Progenitor cell of endocrine pancreas (in vitro differentiated cells): ENCODE measurements at regions not wholly inside any gene's neighbourhood (a gene's known extent, or its start where the extent isn't known, plus 50 kb on each side); places are given as distances from the start of the nearest gene placed in this dataset.

Experiments used
- DNase-seq: peaks from one replicate; pipeline ENCODE4 v3.0.0; 2021; ENCODE audit warnings: low spot score; ENCODE audit not compliant: unreplicated experiment
- H3K27ac Mint-ChIP-seq: 2 replicates; pipeline ENCODE4 v1.8.0; 2021; ENCODE audit warnings: mild to moderate bottlenecking, moderate library complexity, mixed read lengths
- H3K27me3 Mint-ChIP-seq: 2 replicates; pipeline ENCODE4 v1.8.0; 2021; ENCODE audit warnings: mixed read lengths
- H3K36me3 Mint-ChIP-seq: 2 replicates; pipeline ENCODE4 v1.8.0; 2022; ENCODE audit warnings: mixed read lengths; ENCODE audit not compliant: insufficient read depth
- H3K4me1 Mint-ChIP-seq: 2 replicates; pipeline ENCODE4 v1.8.0; 2021; ENCODE audit warnings: low read depth, mixed read lengths
- H3K4me3 Mint-ChIP-seq: 2 replicates; pipeline ENCODE4 v1.8.0; 2021; ENCODE audit warnings: low read depth, mild to moderate bottlenecking, moderate library complexity, mixed read lengths
- H3K9me3 Mint-ChIP-seq: 2 replicates; pipeline ENCODE4 v1.8.0; 2021; ENCODE audit warnings: low read depth, mixed read lengths
- TF ChIP-seq, protein P1 (sequence below): fragments of 200-600 bp; sonication (generic); IDR thresholded peaks from one replicate; pipeline ENCODE4 v1.5.0; 2021; ENCODE audit warnings: antibody characterized with exemption, mild to moderate bottlenecking; ENCODE audit not compliant: unreplicated experiment

DNA sequence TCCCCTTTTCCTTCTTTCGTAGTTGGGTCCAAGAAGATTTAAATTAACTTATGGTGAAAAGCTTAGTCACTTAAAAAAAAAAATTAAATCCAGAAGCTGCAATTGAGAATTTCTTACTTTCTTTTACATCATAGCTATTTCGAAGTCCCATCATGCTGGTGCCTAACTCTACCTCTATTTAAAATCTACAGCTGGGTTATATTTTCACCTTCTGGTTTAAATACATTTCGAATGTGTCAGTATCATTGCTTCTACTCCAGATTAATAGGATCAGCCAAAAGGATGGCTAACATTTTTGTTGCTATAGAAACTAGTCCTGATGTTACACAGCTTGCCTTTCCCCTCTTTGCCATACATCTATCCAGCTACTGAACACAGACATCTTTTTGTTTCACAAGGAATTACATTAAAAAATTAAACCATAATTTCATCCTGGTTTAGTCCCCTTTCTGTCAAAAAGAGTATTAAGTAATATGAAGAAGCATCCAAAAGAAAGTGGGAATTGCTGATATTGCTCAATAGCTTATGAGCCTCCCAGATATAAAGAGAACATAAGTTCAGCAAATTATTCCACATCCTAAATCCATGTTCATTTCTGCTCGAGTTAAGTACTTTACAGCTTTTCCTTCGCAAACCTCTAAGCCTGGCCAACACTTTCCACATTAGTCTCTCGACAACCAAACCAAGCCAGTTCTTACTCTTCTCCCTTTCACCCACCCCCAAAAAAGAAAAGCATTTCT lies 396.7 kb upstream of the DAB1 start:
- Mint-ChIP-seq H3K27ac (no peak overlapping the region), H3K4me1 (no peaks in the 10 kb centered on the region), H3K9me3 (no peaks in the 10 kb centered on the region), H3K27me3 (peaks cover 15% of the 10 kb centered on the region), H3K36me3 (no peaks in the 10 kb centered on the region), H3K4me3 (no peak overlapping the region)
- DNase-seq = no peak
- TF ChIP-seq, protein P1, sequence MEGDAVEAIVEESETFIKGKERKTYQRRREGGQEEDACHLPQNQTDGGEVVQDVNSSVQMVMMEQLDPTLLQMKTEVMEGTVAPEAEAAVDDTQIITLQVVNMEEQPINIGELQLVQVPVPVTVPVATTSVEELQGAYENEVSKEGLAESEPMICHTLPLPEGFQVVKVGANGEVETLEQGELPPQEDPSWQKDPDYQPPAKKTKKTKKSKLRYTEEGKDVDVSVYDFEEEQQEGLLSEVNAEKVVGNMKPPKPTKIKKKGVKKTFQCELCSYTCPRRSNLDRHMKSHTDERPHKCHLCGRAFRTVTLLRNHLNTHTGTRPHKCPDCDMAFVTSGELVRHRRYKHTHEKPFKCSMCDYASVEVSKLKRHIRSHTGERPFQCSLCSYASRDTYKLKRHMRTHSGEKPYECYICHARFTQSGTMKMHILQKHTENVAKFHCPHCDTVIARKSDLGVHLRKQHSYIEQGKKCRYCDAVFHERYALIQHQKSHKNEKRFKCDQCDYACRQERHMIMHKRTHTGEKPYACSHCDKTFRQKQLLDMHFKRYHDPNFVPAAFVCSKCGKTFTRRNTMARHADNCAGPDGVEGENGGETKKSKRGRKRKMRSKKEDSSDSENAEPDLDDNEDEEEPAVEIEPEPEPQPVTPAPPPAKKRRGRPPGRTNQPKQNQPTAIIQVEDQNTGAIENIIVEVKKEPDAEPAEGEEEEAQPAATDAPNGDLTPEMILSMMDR = no peak

DNA sequence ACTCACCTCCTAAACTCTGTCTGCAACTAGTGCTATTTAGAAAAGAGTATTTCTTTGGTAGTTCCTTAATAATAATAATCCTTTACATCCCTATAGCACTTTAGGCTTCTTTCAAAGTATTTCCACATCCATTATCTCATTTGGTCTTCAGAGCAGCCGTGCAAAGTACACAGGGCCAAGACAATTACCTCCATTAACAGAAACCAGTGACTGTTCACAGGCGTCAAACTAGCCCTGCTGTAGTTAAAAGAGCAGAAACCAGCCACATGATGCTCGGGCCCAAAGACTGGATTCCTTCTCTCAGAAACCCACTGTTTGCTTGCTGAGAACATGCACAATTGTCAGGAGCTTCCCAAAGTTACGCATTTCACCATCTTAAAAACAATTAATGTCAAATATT lies 396.0 kb upstream of the DAB1 start:
- Mint-ChIP-seq H3K9me3 (no peaks in the 10 kb centered on the region), H3K4me3 (no peak overlapping the region), H3K27me3 (peaks cover 15% of the 10 kb centered on the region), H3K27ac (no peak overlapping the region), H3K36me3 (no peaks in the 10 kb centered on the region), H3K4me1 (no peaks in the 10 kb centered on the region)
- TF ChIP-seq, protein P1 = no peak
- no peak for DNase-seq

GRCh38 chr1:57803586-57803985 lies 379.7 kb upstream of the DAB1 start:
- Mint-ChIP-seq H3K4me3 (no peak overlapping the region), H3K36me3 (no peaks in the 10 kb centered on the region), H3K27me3 (peaks cover 24% of the 10 kb centered on the region), H3K27ac (no peak overlapping the region), H3K9me3 (no peaks in the 10 kb centered on the region), H3K4me1 (peaks cover 8% of the 10 kb centered on the region)
- TF ChIP-seq, protein P1 = no peak
- no peak for DNase-seq

- TF ChIP-seq, protein P1 = no peak
- no peaks in the 10 kb centered on the region for H3K9me3 Mint-ChIP-seq
- no peaks in the 10 kb centered on the region for H3K36me3 Mint-ChIP-seq
- peaks cover 10% of the 10 kb centered on the region for H3K4me1 Mint-ChIP-seq
- H3K27me3 Mint-ChIP-seq = peaks cover 30% of the 10 kb centered on the region
- no peak for DNase-seq
- no peak overlapping the region for H3K27ac Mint-ChIP-seq
- no peak overlapping the region for H3K4me3 Mint-ChIP-seq
These were observed 376.5 kb upstream of the DAB1 start for GRCh38 chr1:57800376-57800775.

DNA sequence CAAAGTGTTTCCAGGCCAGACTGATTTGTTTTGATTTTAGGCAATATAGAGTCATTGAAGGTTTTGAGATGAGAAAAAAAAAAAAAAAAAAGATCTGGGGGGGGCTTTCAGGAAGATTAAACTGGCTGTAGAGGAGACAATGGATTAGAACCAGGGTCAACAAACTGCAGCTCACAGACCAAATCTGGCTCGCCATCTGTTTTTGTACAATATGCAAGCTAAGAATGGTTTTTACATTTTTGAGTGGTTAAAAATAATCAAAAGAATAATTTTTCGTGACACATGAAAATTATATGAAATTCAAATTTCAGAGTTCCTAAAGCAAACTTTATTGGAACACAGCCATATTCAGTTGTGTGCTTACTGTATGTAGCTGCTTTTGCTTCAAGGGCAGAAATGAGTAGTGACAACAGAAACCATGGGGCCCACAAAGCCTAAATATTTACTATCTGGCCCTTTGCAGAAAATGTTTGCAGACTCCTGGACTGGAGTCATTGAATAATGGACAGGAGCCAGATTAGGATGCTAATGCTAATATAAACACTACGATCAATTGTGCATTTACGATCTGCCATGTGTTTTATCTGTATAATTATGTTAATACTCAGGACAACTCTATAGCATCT lies 375.7 kb upstream of the DAB1 start:
- DNase-seq = no peak
- Mint-ChIP-seq H3K36me3 (no peaks in the 10 kb centered on the region), H3K9me3 (no peaks in the 10 kb centered on the region), H3K27me3 (peaks cover 32% of the 10 kb centered on the region), H3K4me3 (no peak overlapping the region), H3K4me1 (peaks cover 10% of the 10 kb centered on the region), H3K27ac (no peak overlapping the region)
- TF ChIP-seq, protein P1 = no peak
